Esophagus squamous epithelium (tissue), 4 donors: ENCODE measurements at regions not wholly inside any gene's neighbourhood (a gene's known extent, or its start where the extent isn't known, plus 50 kb on each side); places are given as distances from the start of the nearest gene placed in this dataset.

ENCODE experiments used
- CTCF ChIP-seq, 6 experiments: fragments of 450-650 bp in 4 of 6; fragments of 200-600 bp in 2 of 6; sonication (generic) in 2 of 6; IDR thresholded peaks; one replicate each; pipeline ENCODE4 v1.5.1; 2016 to 2019; ENCODE audit warnings: antibody characterized with exemption in 6 of 6, mild to moderate bottlenecking in 4 of 6, moderate library complexity in 4 of 6
- POLR2A ChIP-seq, 4 donors: fragments of 450-650 bp; IDR thresholded peaks; one replicate each; pipeline ENCODE4 v1.6.1; 2017; ENCODE audit warnings: antibody characterized with exemption in 4 of 4, mild to moderate bottlenecking in 4 of 4, moderate library complexity in 3 of 4

GRCh38 chr6:164346631-164347030, 932.1 kb downstream of the QKI start:
- no peak for TF ChIP-seq CTCF (IDR thresholded peaks at IDR 0.05)
- no peak for TF ChIP-seq POLR2A (IDR thresholded peaks at IDR 0.05)
